ENCODE measurements at regions not wholly inside any gene's neighbourhood (a gene's known extent, or its start where the extent isn't known, plus 50 kb on each side); places are given as distances from the start of the nearest gene placed in this dataset.

- Histone ChIP-seq H3K27me3 (no peaks in the 10 kb centered on the region), H3K27ac (no peak overlapping the region), H3K9me3 (peaks cover 0 to 15% (median 13%) of the 10 kb centered on the region in 4 donors), H3K4me1 (peaks cover 0 to 7% (median 3%) of the 10 kb centered on the region in 4 donors), H3K4me3 (no peak overlapping the region), H3K36me3 (no peaks in the 10 kb centered on the region)
- DNase-seq: no peak
- WGBS, 2 donors: 63 to 72% methylated on average over 4 of the region's 4 CpGs
- no peak for ATAC-seq (ENCODE audit: low FRiP score in 2 of 2)
- TF ChIP-seq EP300 (IDR thresholded peaks at IDR 0.05) (no peak), CTCF (IDR thresholded peaks at IDR 0.05) (no peak), POLR2AphosphoS5 (IDR thresholded peaks at IDR 0.05) (no peak), POLR2A (IDR thresholded peaks at IDR 0.05) (no peak)
Measured at GRCh38 chr7:155191901-155192478, 105.7 kb upstream of the INSIG1 start.

- Histone ChIP-seq H3K36me3 (no peaks in the 10 kb centered on the region), H3K4me1 (peaks cover 0 to 7% (median 3%) of the 10 kb centered on the region in 4 donors), H3K9me3 (peaks cover 0 to 16% (median 14%) of the 10 kb centered on the region in 4 donors), H3K27me3 (no peaks in the 10 kb centered on the region), H3K4me3 (no peak overlapping the region), H3K27ac (no peak overlapping the region)
- 76 to 79% methylated on average over 4 to 11 of the region's 11 CpGs for WGBS, 2 donors
- ATAC-seq (ENCODE audit: low FRiP score in 2 of 2) (no peak), DNase-seq (no peak)
- no peak for TF ChIP-seq POLR2AphosphoS5 (IDR thresholded peaks at IDR 0.05)
- no peak for TF ChIP-seq POLR2A (IDR thresholded peaks at IDR 0.05)
- no peak for TF ChIP-seq CTCF (IDR thresholded peaks at IDR 0.05)
- TF ChIP-seq EP300 (IDR thresholded peaks at IDR 0.05): no peak
Measured at GRCh38 chr7:155192961-155193640, 104.6 kb upstream of the INSIG1 start.

- DNase-seq: no peak
- WGBS, 2 donors: 71 to 72% methylated on average over 3 of the region's 3 CpGs
- TF ChIP-seq POLR2A (IDR thresholded peaks at IDR 0.05): no peak
- no peak for TF ChIP-seq CTCF (IDR thresholded peaks at IDR 0.05)
- no peak for TF ChIP-seq EP300 (IDR thresholded peaks at IDR 0.05)
- no peak for TF ChIP-seq POLR2AphosphoS5 (IDR thresholded peaks at IDR 0.05)
- H3K36me3 ChIP-seq: no peaks in the 10 kb centered on the region
- ATAC-seq (ENCODE audit: low FRiP score in 2 of 2): no peak
- no peak overlapping the region for H3K4me3 ChIP-seq
- peaks cover 0 to 16% (median 14%) of the 10 kb centered on the region in 4 donors for H3K9me3 ChIP-seq
- peaks cover 0 to 7% (median 3%) of the 10 kb centered on the region in 4 donors for H3K4me1 ChIP-seq
- no peaks in the 10 kb centered on the region for H3K27me3 ChIP-seq
- H3K27ac ChIP-seq: no peak overlapping the region
Measured at GRCh38 chr7:155193716-155194115, 104.0 kb upstream of the INSIG1 start.

- DNase-seq: no peak
- H3K27ac ChIP-seq: no peak overlapping the region
- peaks cover 0 to 7% (median 3%) of the 10 kb centered on the region in 4 donors for H3K4me1 ChIP-seq
- ATAC-seq (ENCODE audit: low FRiP score in 2 of 2): no peak
- peaks cover 0 to 16% (median 14%) of the 10 kb centered on the region in 4 donors for H3K9me3 ChIP-seq
- no peaks in the 10 kb centered on the region for H3K36me3 ChIP-seq
- no peak for TF ChIP-seq POLR2A (IDR thresholded peaks at IDR 0.05)
- TF ChIP-seq EP300 (IDR thresholded peaks at IDR 0.05): no peak
- TF ChIP-seq POLR2AphosphoS5 (IDR thresholded peaks at IDR 0.05): no peak
- no peak for TF ChIP-seq CTCF (IDR thresholded peaks at IDR 0.05)
- H3K27me3 ChIP-seq: no peaks in the 10 kb centered on the region
- H3K4me3 ChIP-seq: no peak overlapping the region
- WGBS, 2 donors: 63 to 70% methylated on average over 11 to 18 of the region's 18 CpGs
Measured at GRCh38 chr7:155194382-155195140, 103.1 kb upstream of the INSIG1 start.
